H9 (cell line): ENCODE measurements at regions not wholly inside any gene's neighbourhood (a gene's known extent, or its start where the extent isn't known, plus 50 kb on each side); places are given as distances from the start of the nearest gene placed in this dataset.

Experiments used
- DNase-seq: peaks from one replicate; pipeline ENCODE4 v3.0.0-alpha.2; 2017
- H2AFZ ChIP-seq: one replicate; pipeline ENCODE4 v1.6.1; 2013; ENCODE audit warnings: mild to moderate bottlenecking, low read length, control low read depth, moderate library complexity
- H2AK5ac ChIP-seq: 2 replicates; pipeline ENCODE4 v1.6.1; 2013; ENCODE audit warnings: low read length, control low read depth, mixed read lengths; ENCODE audit not compliant: insufficient read length
- H2BK120ac ChIP-seq: one replicate; pipeline ENCODE4 v1.6.1; 2013; ENCODE audit warnings: low read depth, mild to moderate bottlenecking, low read length, control low read depth, inconsistent platforms; ENCODE audit not compliant: poor library complexity, severe bottlenecking
- H2BK12ac ChIP-seq: 2 replicates; pipeline ENCODE4 v1.6.1; 2013; ENCODE audit warnings: low read length, control low read depth, mixed read lengths, low read depth; ENCODE audit not compliant: insufficient read length
- H2BK15ac ChIP-seq: 2 replicates; pipeline ENCODE4 v1.6.1; 2013; ENCODE audit warnings: low read depth, low read length, control low read depth
- H2BK20ac ChIP-seq: one replicate; pipeline ENCODE4 v1.6.1; 2013; ENCODE audit warnings: low read depth, mild to moderate bottlenecking, low read length, control low read depth, inconsistent platforms; ENCODE audit not compliant: poor library complexity, severe bottlenecking
- H2BK5ac ChIP-seq: 2 replicates; pipeline ENCODE4 v1.6.1; 2013; ENCODE audit warnings: low read length, control low read depth, mixed read lengths; ENCODE audit not compliant: insufficient read length
- H3K14ac ChIP-seq: 2 replicates; pipeline ENCODE4 v1.6.1; 2013; ENCODE audit warnings: low read length, control low read depth; ENCODE audit not compliant: insufficient read depth
- H3K18ac ChIP-seq: 2 replicates; pipeline ENCODE4 v1.6.1; 2013; ENCODE audit warnings: low read depth, mild to moderate bottlenecking, mixed read lengths, low read length, control low read depth; ENCODE audit not compliant: insufficient read length
- H3K23ac ChIP-seq: 2 replicates; pipeline ENCODE4 v1.6.1; 2013; ENCODE audit warnings: low read length, control low read depth, mixed read lengths, low read depth; ENCODE audit not compliant: insufficient read length
- H3K23me2 ChIP-seq: 2 replicates; pipeline ENCODE4 v1.6.1; 2013; ENCODE audit warnings: low read depth, mild to moderate bottlenecking, mixed read lengths, low read length, control low read depth; ENCODE audit not compliant: insufficient read length, poor library complexity, severe bottlenecking
- H3K27ac ChIP-seq: 2 replicates; pipeline ENCODE4 v1.5.1; 2013; ENCODE audit warnings: low read length, control low read depth, mixed read lengths, low read depth; ENCODE audit not compliant: insufficient read length
- H3K27me3 ChIP-seq: 2 replicates; pipeline ENCODE4 v1.6.1; 2013; ENCODE audit warnings: low read length, control low read depth, inconsistent platforms; ENCODE audit not compliant: insufficient read depth
- H3K4ac ChIP-seq: 2 replicates; pipeline ENCODE4 v1.6.1; 2013; ENCODE audit warnings: low read depth, mild to moderate bottlenecking, control low read depth, inconsistent platforms, low read length, moderate library complexity
- H3K4me1 ChIP-seq: 2 replicates; pipeline ENCODE4 v1.6.1; 2013; ENCODE audit warnings: low read length, control low read depth, inconsistent platforms; ENCODE audit not compliant: insufficient read depth
- H3K4me2 ChIP-seq: 2 replicates; pipeline ENCODE4 v1.6.1; 2013; ENCODE audit warnings: low read length, control low read depth, mixed read lengths; ENCODE audit not compliant: insufficient read length, insufficient read depth
- H3K56ac ChIP-seq: 2 replicates; pipeline ENCODE4 v1.6.1; 2013; ENCODE audit warnings: low read depth, mild to moderate bottlenecking, mixed read lengths, low read length, control low read depth; ENCODE audit not compliant: insufficient read length
- H3K79me1 ChIP-seq: 2 replicates; pipeline ENCODE4 v1.6.1; 2013; ENCODE audit warnings: low read depth, mild to moderate bottlenecking, moderate library complexity, low read length, control low read depth, inconsistent platforms; ENCODE audit not compliant: insufficient read depth, poor library complexity, severe bottlenecking
- H3K79me2 ChIP-seq: 2 replicates; pipeline ENCODE4 v1.6.1; 2013; ENCODE audit warnings: low read length, control low read depth, inconsistent platforms; ENCODE audit not compliant: insufficient read depth
- H3K9ac ChIP-seq: 2 replicates; pipeline ENCODE4 v1.6.1; 2013; ENCODE audit warnings: low read length, control low read depth, mixed read lengths; ENCODE audit not compliant: insufficient read length; ENCODE audit errors: extremely low read depth
- H3K9me3 ChIP-seq: one replicate; pipeline ENCODE4 v1.6.1; 2013; ENCODE audit warnings: low read depth, low read length, inconsistent platforms; ENCODE audit not compliant: control insufficient read depth
- H3T11ph ChIP-seq: one replicate; pipeline ENCODE4 v1.6.1; 2013; ENCODE audit warnings: mild to moderate bottlenecking, low read length, control low read depth, inconsistent platforms
- H4K20me1 ChIP-seq: one replicate; pipeline ENCODE4 v1.6.1; 2013; ENCODE audit not compliant: control insufficient read depth, insufficient read length, insufficient read depth
- H4K5ac ChIP-seq: 2 replicates; pipeline ENCODE4 v1.6.1; 2013; ENCODE audit warnings: low read depth, mild to moderate bottlenecking, mixed read lengths, low read length, control low read depth; ENCODE audit not compliant: insufficient read length
- H4K8ac ChIP-seq: replicated peaks from 2 replicates; pipeline ENCODE4 v1.6.1; 2013; ENCODE audit warnings: low read length, control low read depth, mixed read lengths, low read depth; ENCODE audit not compliant: insufficient read length
- H4K91ac ChIP-seq: 2 replicates; pipeline ENCODE4 v1.6.1; 2013; ENCODE audit warnings: low read depth, mild to moderate bottlenecking, moderate library complexity, mixed read lengths, low read length, control low read depth; ENCODE audit not compliant: insufficient read length
- H3K27ac Mint-ChIP-seq, 3 experiments: 2 replicates in 2 of 3; 3 replicates in 1 of 3; pipeline ENCODE4 v1.8.0; 2020 to 2021; ENCODE audit warnings: mixed read lengths in 3 of 3, mild to moderate bottlenecking in 1 of 3, moderate library complexity in 1 of 3
- H3K27me3 Mint-ChIP-seq: 2 replicates; pipeline ENCODE4 v1.8.0; 2021; ENCODE audit warnings: low read depth, mild to moderate bottlenecking, moderate library complexity, mixed read lengths
- H3K36me3 Mint-ChIP-seq, 3 experiments: 2 replicates in 2 of 3; 3 replicates in 1 of 3; pipeline ENCODE4 v1.8.0; 2020 to 2021; ENCODE audit warnings: low read depth in 3 of 3, mixed read lengths in 3 of 3; ENCODE audit not compliant: insufficient read depth in 1 of 3
- H3K4me1 Mint-ChIP-seq, 2 experiments: 2 replicates each; pipeline ENCODE4 v1.8.0; 2020; ENCODE audit warnings: mixed read lengths in 2 of 2
- H3K4me3 Mint-ChIP-seq, 2 experiments: 2 replicates in 1 of 2; 3 replicates in 1 of 2; pipeline ENCODE4 v1.8.0; 2020 to 2021; ENCODE audit warnings: mild to moderate bottlenecking in 2 of 2, mixed read lengths in 2 of 2, moderate library complexity in 1 of 2
- H3K9me3 Mint-ChIP-seq, 2 experiments: 2 replicates in 1 of 2; 3 replicates in 1 of 2; pipeline ENCODE4 v1.8.0; 2020; ENCODE audit warnings: mild to moderate bottlenecking in 2 of 2, mixed read lengths in 2 of 2, moderate library complexity in 1 of 2
- WGBS: extraction: QIAGEN DNeasy Blood & Tissue Kit; methylation state at CpG from one replicate; pipeline ENCODE4 v1.1.7; 2013; ENCODE audit warnings: missing lambda C conversion rate, low lambda C conversion rate, mixed read lengths; ENCODE audit not compliant: insufficient read length; ENCODE audit errors: extremely low coverage; 5-methylcytosine and 5-hydroxymethylcytosine counted together
- TF ChIP-seq, protein P1 (sequence below): fragments of 200-600 bp; sonication (generic); conservative IDR thresholded peaks from 3 replicates; pipeline ENCODE4 v1.8.0; 2021; ENCODE audit warnings: antibody characterized with exemption, mild to moderate bottlenecking

DNA sequence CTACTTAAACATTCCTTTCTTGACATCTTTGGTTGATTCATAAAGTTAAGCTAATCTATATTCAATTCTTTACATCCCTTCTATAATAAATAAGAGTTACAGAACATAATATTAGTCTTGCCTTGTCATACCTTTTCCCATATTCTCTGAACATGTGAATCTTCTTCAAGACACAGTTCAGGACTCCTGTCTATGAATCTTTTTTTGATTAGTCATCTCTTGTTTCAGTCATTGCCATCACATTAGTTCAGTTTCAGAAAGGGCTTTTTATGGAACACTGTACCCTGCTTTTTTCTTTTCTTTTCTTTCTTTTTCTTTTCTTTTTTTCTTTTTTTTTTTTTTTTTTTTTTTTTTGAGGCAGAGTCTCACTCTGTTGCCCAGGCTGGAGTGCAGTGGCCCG lies 181.2 kb downstream of the UBE2E3 start:
- no peak overlapping the region for H4K5ac ChIP-seq
- no peaks in the 10 kb centered on the region for H4K20me1 ChIP-seq
- H2AFZ ChIP-seq = no peak overlapping the region
- H3K9me3 ChIP-seq = peaks cover 12% of the 10 kb centered on the region
- no peak overlapping the region for H3K4me3 Mint-ChIP-seq
- H2BK20ac ChIP-seq = no peak overlapping the region
- H3K23me2 ChIP-seq = no peaks in the 10 kb centered on the region
- no peak overlapping the region for H4K91ac ChIP-seq
- no peak for DNase-seq
- no peaks in the 10 kb centered on the region for H3K27me3 ChIP-seq
- no peak overlapping the region for H3K23ac ChIP-seq
- H3T11ph ChIP-seq = no peak overlapping the region
- H2BK15ac ChIP-seq = no peak overlapping the region
- peaks cover 11 to 16% of the 10 kb centered on the region in 2 experiments for H3K9me3 Mint-ChIP-seq
- H3K14ac ChIP-seq = no peak overlapping the region
- no peak overlapping the region for H3K9ac ChIP-seq
- H3K56ac ChIP-seq = no peak overlapping the region
- no peak overlapping the region for H3K27ac Mint-ChIP-seq
- no peaks in the 10 kb centered on the region for H3K4me1 Mint-ChIP-seq
- no peak overlapping the region for H2AK5ac ChIP-seq
- H4K8ac ChIP-seq = no peak overlapping the region
- H3K27me3 Mint-ChIP-seq = no peaks in the 10 kb centered on the region; the same call in 1 of the 2 replicates
- no peaks in the 10 kb centered on the region for H3K79me1 ChIP-seq
- no peak overlapping the region for H3K4ac ChIP-seq
- H3K4me1 ChIP-seq = no peaks in the 10 kb centered on the region
- H3K79me2 ChIP-seq = no peaks in the 10 kb centered on the region
- H3K27ac ChIP-seq = no peak overlapping the region
- H2BK12ac ChIP-seq = no peak overlapping the region
- no peak overlapping the region for H2BK120ac ChIP-seq
- WGBS = no CpG with 5 or more reads among the region's 1 CpG
- TF ChIP-seq, protein P1, sequence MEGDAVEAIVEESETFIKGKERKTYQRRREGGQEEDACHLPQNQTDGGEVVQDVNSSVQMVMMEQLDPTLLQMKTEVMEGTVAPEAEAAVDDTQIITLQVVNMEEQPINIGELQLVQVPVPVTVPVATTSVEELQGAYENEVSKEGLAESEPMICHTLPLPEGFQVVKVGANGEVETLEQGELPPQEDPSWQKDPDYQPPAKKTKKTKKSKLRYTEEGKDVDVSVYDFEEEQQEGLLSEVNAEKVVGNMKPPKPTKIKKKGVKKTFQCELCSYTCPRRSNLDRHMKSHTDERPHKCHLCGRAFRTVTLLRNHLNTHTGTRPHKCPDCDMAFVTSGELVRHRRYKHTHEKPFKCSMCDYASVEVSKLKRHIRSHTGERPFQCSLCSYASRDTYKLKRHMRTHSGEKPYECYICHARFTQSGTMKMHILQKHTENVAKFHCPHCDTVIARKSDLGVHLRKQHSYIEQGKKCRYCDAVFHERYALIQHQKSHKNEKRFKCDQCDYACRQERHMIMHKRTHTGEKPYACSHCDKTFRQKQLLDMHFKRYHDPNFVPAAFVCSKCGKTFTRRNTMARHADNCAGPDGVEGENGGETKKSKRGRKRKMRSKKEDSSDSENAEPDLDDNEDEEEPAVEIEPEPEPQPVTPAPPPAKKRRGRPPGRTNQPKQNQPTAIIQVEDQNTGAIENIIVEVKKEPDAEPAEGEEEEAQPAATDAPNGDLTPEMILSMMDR = no peak
- no peak overlapping the region for H2BK5ac ChIP-seq
- no peak overlapping the region for H3K4me2 ChIP-seq
- H3K18ac ChIP-seq = no peak overlapping the region
- peaks cover 2 to 14% (median 2%) of the 10 kb centered on the region in 3 experiments; a peak in 6 of 7 replicates for H3K36me3 Mint-ChIP-seq
